ENCODE measurements at regions not wholly inside any gene's neighbourhood (a gene's known extent, or its start where the extent isn't known, plus 50 kb on each side); places are given as distances from the start of the nearest gene placed in this dataset.

DNA sequence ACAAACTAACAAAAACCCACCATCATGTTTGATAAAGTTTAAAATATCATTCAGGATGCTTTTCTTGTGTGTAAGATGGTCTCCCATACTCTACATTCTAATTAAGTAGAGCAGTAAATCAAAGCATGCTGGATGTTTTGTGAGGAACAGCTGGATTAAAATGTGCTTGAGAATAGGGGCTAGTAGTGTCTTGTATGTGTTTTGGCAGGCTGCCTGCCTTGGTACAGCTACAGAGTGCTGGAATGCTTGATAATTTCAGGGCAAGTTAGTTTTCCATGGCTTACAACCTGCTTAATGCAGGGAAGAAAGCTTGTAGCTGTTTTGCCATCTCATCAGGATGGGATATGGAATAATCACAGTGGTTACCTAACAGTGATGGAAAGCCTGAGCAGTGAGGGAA, 636.6 kb upstream of the MMS22L start:
- H3K4me3 ChIP-seq (ENCODE audit: low read depth, low read length), result no peak overlapping the region
- DNase-seq (ENCODE audit: low read depth), result no peak
- TF ChIP-seq, protein P1, sequence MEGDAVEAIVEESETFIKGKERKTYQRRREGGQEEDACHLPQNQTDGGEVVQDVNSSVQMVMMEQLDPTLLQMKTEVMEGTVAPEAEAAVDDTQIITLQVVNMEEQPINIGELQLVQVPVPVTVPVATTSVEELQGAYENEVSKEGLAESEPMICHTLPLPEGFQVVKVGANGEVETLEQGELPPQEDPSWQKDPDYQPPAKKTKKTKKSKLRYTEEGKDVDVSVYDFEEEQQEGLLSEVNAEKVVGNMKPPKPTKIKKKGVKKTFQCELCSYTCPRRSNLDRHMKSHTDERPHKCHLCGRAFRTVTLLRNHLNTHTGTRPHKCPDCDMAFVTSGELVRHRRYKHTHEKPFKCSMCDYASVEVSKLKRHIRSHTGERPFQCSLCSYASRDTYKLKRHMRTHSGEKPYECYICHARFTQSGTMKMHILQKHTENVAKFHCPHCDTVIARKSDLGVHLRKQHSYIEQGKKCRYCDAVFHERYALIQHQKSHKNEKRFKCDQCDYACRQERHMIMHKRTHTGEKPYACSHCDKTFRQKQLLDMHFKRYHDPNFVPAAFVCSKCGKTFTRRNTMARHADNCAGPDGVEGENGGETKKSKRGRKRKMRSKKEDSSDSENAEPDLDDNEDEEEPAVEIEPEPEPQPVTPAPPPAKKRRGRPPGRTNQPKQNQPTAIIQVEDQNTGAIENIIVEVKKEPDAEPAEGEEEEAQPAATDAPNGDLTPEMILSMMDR (conservative IDR thresholded peaks at IDR 0.05; ENCODE audit: low read depth, low read length), result no peak

DNA sequence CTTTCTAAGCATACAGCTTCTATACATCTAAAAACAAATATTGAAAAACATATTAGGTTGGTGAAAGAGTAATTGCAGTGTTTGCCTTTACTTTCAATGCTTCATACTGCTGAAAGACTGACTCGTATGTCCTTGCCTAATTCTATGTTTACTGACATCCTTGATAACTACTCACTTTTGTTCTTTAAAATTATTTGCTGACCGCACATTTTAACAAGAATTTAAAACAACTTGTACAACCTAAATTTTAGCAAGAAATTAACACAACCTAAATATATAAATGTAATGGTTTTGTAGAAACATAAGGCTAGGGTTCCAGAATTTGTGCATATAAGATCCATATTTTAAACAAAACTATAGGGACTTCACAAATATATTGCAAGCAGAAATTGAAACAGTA, 640.2 kb upstream of the MMS22L start:
- H3K4me3 ChIP-seq (ENCODE audit: low read depth, low read length), result no peak overlapping the region
- DNase-seq (ENCODE audit: low read depth), result no peak
- TF ChIP-seq, protein P1 (conservative IDR thresholded peaks at IDR 0.05; ENCODE audit: low read depth, low read length), result no peak

GRCh38 chr6:97925504-97925903, 642.5 kb upstream of the MMS22L start:
- DNase-seq (ENCODE audit: low read depth), result no peak
- H3K4me3 ChIP-seq (ENCODE audit: low read depth, low read length), result no peak overlapping the region
- TF ChIP-seq, protein P1 (conservative IDR thresholded peaks at IDR 0.05; ENCODE audit: low read depth, low read length), result peak; percentile 35

DNA sequence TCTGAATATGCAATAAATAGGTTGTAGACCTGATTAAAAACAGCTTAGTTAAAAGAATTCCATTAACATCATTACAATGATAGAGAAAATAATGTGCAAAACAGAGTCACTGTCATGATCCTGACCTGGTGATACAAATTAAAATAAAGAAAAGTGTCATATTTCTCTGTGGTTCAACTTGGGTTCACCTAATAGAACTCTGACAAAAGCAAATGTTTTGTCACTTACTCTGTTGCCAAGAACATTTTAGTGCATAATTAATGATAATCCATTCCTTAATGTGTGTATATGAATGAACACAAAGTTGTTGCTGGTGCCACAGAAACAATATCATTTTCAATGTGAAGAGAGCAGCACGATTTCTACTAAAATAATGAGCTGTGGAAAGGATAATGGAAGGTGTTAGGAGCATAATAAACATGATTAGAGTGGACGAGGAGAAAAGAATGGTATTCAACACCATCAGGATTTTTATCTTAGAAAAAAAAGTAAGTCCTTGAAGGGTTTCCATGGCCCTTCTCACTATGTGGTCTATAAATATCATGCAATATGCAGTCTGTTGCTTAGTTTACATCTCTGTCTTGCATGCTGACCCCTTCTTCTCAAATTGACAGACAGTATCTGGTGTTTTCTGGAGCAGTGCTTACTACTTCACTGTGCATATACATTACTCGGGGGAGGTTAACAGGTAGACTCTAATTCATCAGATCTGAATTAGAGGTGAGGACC, 656.6 kb upstream of the MMS22L start:
- DNase-seq (ENCODE audit: low read depth), result no peak
- no peak overlapping the region for H3K4me3 ChIP-seq (ENCODE audit: low read depth, low read length)
- TF ChIP-seq, protein P1 (conservative IDR thresholded peaks at IDR 0.05; ENCODE audit: low read depth, low read length), result no peak

DNA sequence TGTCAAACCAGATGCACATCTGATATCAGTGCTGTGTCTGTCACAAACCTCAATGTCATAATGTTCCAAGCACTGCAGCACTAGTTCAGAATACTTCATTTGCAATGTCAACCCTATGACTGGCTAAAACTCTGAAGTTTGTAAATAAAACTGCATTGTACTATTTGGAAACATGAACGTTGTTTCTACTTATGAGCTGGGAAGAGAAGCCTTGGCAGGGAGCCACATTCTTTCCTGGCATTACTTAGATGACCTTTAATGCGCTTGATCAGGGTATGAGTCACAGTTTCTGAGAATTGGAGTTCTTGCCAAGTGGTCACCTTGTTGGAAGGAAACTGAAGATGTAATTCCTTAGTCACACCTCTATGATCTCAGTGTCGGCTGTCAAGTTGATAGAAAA, 664.8 kb upstream of the MMS22L start:
- TF ChIP-seq, protein P1 (conservative IDR thresholded peaks at IDR 0.05; ENCODE audit: low read depth, low read length), result no peak
- H3K4me3 ChIP-seq (ENCODE audit: low read depth, low read length), result no peak overlapping the region
- DNase-seq (ENCODE audit: low read depth), result peak; percentile 99

DNA sequence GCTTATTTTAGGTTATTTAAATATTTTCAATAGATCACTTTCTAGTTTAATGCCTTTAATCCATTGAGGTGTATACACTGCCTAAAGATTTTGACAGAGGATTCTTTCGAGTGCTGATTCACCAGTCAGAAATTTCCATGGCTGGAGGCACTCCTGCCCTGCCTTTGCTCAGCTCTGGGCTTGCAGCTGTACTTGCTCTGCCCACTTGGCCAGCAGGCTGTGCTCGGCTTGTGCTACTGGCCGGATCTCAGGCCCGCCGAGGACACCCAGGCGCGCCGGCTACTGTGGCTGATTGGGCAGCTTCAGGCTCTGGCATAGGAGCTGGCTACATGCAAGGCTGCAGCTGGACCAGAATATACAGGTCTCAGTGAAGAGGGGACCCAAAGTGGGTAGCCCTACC, 675.1 kb upstream of the MMS22L start:
- no peak for DNase-seq (ENCODE audit: low read depth)
- H3K4me3 ChIP-seq (ENCODE audit: low read depth, low read length), result no peak overlapping the region

More for the DNA sequence above, 675.1 kb upstream of the MMS22L start:
- TF ChIP-seq, protein P1 (conservative IDR thresholded peaks at IDR 0.05; ENCODE audit: low read depth, low read length), result peak; percentile 29

Data from epithelial cell of proximal tubule (primary cell).